ENCODE measurements at regions not wholly inside any gene's neighbourhood (a gene's known extent, or its start where the extent isn't known, plus 50 kb on each side); places are given as distances from the start of the nearest gene placed in this dataset.

DNA sequence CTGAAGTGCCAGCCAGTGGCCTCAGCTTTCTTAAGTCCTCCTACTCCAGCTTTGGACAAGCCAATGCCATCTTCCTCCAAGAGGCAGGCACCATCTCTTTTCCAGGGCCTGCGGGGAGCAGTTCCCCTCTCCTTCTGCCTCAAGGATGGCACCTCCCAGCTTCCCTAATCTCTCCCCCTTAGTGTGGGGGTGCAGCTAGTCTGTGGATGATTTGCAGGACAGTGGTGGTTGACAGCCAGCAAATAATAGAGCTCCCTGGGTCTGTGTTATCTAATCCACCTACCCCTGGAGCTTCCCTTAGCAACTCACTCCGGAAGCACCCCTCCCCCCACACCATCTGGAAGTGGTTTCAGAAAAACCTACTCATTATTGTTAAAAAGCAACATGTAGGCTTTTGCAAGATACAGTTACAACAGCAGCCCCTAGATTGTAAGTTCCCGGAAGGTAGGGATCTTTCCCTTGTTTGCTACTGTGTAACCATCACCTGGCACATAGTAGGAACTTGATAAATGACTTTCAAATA lies 247.1 kb downstream of the BCOR start:
- Mint-ChIP-seq H3K4me3 (ENCODE audit: low read depth) (no peak overlapping the region), H3K4me1 (ENCODE audit: low read depth) (peaks cover 12% of the 10 kb centered on the region), H3K27me3 (peaks cover 5% of the 10 kb centered on the region), H3K27ac (no peak overlapping the region), H3K36me3 (ENCODE audit: insufficient read depth) (peaks cover 3% of the 10 kb centered on the region), H3K9me3 (ENCODE audit: low read depth) (peaks cover 8% of the 10 kb centered on the region)
- TF ChIP-seq, protein P1, sequence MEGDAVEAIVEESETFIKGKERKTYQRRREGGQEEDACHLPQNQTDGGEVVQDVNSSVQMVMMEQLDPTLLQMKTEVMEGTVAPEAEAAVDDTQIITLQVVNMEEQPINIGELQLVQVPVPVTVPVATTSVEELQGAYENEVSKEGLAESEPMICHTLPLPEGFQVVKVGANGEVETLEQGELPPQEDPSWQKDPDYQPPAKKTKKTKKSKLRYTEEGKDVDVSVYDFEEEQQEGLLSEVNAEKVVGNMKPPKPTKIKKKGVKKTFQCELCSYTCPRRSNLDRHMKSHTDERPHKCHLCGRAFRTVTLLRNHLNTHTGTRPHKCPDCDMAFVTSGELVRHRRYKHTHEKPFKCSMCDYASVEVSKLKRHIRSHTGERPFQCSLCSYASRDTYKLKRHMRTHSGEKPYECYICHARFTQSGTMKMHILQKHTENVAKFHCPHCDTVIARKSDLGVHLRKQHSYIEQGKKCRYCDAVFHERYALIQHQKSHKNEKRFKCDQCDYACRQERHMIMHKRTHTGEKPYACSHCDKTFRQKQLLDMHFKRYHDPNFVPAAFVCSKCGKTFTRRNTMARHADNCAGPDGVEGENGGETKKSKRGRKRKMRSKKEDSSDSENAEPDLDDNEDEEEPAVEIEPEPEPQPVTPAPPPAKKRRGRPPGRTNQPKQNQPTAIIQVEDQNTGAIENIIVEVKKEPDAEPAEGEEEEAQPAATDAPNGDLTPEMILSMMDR (IDR thresholded peaks at IDR 0.05; ENCODE audit: unreplicated experiment), result no peak
- no peak for DNase-seq (ENCODE audit: low spot score, unreplicated experiment)

DNA sequence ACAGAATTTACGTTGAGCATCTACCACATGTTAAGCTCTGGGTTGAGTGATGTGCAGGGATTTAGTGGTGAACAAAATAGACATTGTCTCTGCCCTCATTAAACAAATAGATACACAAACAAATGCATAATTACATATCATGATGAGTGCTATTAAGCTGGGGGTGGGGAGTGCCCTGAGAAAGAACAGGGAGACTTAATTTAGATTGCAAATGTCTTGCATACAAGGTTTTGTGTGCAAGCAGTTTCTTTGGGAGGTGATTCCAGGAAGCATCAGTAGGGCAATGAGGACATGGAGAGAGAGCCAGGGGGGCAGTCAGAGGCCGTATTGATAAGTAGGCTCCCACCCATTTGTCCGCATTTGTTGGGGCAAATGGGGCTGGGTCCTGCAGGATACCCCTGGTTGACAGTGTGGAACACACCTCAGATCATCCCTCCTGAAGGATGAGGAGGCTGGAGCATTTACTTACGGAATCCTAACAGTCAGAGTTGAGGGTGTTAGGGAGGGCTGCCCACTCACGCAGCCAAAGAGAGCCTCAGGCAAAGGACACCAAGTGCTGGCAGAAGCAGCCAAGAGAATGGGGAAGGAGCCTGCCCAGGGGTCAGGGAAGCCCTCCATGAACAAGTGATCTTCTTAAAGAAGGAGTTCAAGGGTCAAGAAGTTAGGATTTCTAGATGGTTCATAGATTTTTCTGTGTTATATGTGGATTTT lies 245.9 kb downstream of the BCOR start:
- TF ChIP-seq, protein P1 (IDR thresholded peaks at IDR 0.05; ENCODE audit: unreplicated experiment), result no peak
- Mint-ChIP-seq H3K4me3 (ENCODE audit: low read depth) (no peak overlapping the region), H3K4me1 (ENCODE audit: low read depth) (peaks cover 12% of the 10 kb centered on the region), H3K27ac (no peak overlapping the region), H3K9me3 (ENCODE audit: low read depth) (peaks cover 11% of the 10 kb centered on the region), H3K27me3 (peaks cover 5% of the 10 kb centered on the region), H3K36me3 (ENCODE audit: insufficient read depth) (peaks cover 3% of the 10 kb centered on the region)
- no peak for DNase-seq (ENCODE audit: low spot score, unreplicated experiment)

DNA sequence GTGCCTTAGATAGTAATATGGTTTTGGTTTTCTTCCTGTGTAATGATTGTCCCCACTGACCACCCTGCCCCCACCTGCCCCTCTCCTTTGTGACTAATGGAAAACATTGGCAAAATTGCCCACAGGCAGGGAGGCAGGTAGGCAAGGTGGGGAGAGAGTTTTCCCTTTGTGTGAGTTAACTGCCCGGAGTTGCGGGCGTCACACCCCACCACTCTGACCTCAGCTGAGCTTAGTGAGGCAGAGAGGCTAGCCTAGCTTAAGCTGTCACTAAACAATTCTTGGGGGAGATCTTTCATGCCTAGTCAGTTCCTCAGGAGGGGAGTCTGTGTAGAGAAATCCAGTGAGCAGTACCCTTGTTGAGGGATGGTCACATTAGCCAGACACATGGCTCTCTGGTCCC lies 245.3 kb downstream of the BCOR start:
- TF ChIP-seq, protein P1 (IDR thresholded peaks at IDR 0.05; ENCODE audit: unreplicated experiment), result no peak
- Mint-ChIP-seq H3K27me3 (peaks cover 5% of the 10 kb centered on the region), H3K4me1 (ENCODE audit: low read depth) (peaks cover 12% of the 10 kb centered on the region), H3K4me3 (ENCODE audit: low read depth) (no peak overlapping the region), H3K9me3 (ENCODE audit: low read depth) (peaks cover 11% of the 10 kb centered on the region), H3K27ac (no peak overlapping the region), H3K36me3 (ENCODE audit: insufficient read depth) (peaks cover 3% of the 10 kb centered on the region)
- no peak for DNase-seq (ENCODE audit: low spot score, unreplicated experiment)

DNA sequence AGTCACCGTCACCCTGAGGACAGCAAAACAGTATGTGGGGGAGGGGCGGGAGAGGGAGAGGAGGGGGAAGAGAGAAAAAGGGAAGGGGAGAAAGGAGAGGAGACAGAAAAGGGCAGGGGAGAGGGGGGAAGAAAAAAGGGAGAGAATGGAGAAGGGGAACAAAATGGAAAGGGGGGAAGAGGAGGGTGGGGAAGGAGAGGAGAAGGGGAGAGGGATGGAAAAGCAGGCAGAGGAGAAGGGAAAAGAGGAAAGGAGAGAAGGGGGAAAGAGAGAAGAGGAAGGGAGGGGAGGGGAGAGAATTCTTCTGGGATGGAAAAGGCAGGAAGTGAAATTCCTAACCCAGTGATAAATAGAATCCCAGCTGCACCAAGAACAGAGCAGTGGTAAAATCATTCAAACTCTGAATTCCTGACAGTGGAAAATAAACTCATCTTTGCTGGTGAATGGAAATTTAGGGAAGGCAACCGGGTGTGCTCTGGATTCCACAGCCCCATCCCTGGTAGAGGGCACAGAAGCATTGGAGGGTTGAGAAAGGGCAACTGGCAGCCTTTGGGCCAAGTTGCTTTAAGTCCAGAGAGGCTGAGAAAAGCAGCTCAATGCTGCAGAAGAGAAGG lies 244.2 kb downstream of the BCOR start:
- Mint-ChIP-seq H3K36me3 (ENCODE audit: insufficient read depth) (peaks cover 3% of the 10 kb centered on the region), H3K27me3 (peaks cover 5% of the 10 kb centered on the region), H3K9me3 (ENCODE audit: low read depth) (peaks cover 11% of the 10 kb centered on the region), H3K4me1 (ENCODE audit: low read depth) (peaks cover 11% of the 10 kb centered on the region), H3K27ac (no peak overlapping the region), H3K4me3 (ENCODE audit: low read depth) (no peak overlapping the region)
- TF ChIP-seq, protein P1 (IDR thresholded peaks at IDR 0.05; ENCODE audit: unreplicated experiment), result no peak
- DNase-seq (ENCODE audit: low spot score, unreplicated experiment), result no peak

DNA sequence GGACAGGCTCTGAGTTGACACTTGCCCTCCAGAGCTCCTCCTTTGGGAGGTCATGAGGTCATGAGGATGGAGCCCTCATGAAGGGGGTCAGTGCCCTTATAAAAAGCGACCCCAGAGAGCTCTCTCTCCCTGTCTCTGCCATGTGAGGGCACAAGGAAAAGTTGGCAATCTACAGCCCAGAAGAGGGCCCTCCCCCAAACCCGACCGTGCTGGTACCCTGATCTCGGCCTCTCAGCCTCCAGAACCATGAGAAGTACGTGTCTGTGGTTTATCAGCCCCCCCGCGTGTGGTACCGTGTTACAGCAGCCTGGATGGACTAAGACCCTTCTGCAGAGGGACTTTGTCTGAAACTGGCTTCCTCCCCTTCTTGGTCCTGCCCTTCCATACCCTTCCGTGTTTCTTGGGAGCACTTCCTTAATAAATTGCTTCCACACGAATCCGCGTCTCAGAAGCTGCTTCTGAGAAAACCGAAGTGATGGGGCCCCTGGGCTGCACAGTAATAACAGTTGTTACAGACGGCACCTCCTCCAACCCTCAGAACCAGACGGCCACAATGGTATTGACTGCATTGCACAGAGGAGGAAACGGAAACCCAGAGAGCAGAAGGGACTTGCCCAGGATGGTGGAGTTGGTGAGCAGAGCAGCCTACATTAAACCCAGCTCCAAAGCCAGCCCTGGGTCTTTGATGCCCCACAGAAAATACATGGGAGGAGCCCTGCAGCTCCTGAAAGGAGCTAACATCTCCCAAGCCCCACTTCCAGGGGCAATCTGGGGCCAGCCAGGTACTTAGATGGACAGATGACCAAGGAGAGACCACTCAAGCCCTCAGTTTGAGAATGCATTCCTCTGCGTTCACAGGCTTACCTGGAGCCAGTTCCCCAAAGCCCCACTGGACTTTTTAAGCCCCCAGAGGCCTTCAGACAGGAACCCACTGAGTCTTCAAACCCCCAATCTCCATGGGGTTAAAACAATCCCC lies 242.7 kb downstream of the BCOR start:
- no peak for DNase-seq (ENCODE audit: low spot score, unreplicated experiment)
- peaks cover 8% of the 10 kb centered on the region for H3K4me1 Mint-ChIP-seq (ENCODE audit: low read depth)
- H3K27me3 Mint-ChIP-seq, result peaks cover 5% of the 10 kb centered on the region
- TF ChIP-seq, protein P1 (IDR thresholded peaks at IDR 0.05; ENCODE audit: unreplicated experiment), result no peak
- no peak overlapping the region for H3K27ac Mint-ChIP-seq
- H3K36me3 Mint-ChIP-seq (ENCODE audit: insufficient read depth), result no peaks in the 10 kb centered on the region
- H3K9me3 Mint-ChIP-seq (ENCODE audit: low read depth), result peaks cover 8% of the 10 kb centered on the region
- H3K4me3 Mint-ChIP-seq (ENCODE audit: low read depth), result no peak overlapping the region
